BJ (cell line): ENCODE measurements at regions not wholly inside any gene's neighbourhood (a gene's known extent, or its start where the extent isn't known, plus 50 kb on each side); places are given as distances from the start of the nearest gene placed in this dataset.

Experiments used
- CTCF ChIA-PET: fragments of 350-600 bp; formaldehyde crosslinking; extraction: SDS; loops from one replicate; lab custom pipeline; 2021; ENCODE audit warnings: antibody characterized with exemption, inconsistent platforms; lab: Yijun Ruan, JAX
- POLR2A ChIA-PET: fragments of 300-600 bp; sonication (Branson Sonifier 250); formaldehyde crosslinking; extraction: SDS; loops from one replicate; lab custom pipeline; 2021; ENCODE audit warnings: antibody characterized with exemption; lab: Charles Lee
- DNase-seq: peaks from one replicate; pipeline ENCODE4 v3.0.0-alpha.2; 2011; ENCODE audit warnings: low read depth
- H3K27me3 ChIP-seq: 2 replicates; pipeline ENCODE4 v1.6.0; 2011; ENCODE audit warnings: low read length; ENCODE audit not compliant: control insufficient read depth, insufficient read depth
- H3K36me3 ChIP-seq: 2 replicates; pipeline ENCODE4 v1.5.1; 2011; ENCODE audit warnings: low read length; ENCODE audit not compliant: control insufficient read depth, insufficient read depth
- H3K4me3 ChIP-seq: 2 replicates; pipeline ENCODE4 v1.5.1; 2011; ENCODE audit warnings: low read depth, mild to moderate bottlenecking, control low read depth, low read length
- CTCF ChIP-seq: IDR thresholded peaks from 2 replicates; pipeline ENCODE4 v1.5.1; 2011; ENCODE audit warnings: low read depth, mild to moderate bottlenecking, control low read depth, inconsistent platforms, low read length, moderate library complexity; ENCODE audit not compliant: insufficient read depth

GRCh38 chr9:16930578-16930977, 60.1 kb upstream of the BNC2 start:
- Histone ChIP-seq H3K27me3 (no peaks in the 10 kb centered on the region), H3K36me3 (no peaks in the 10 kb centered on the region), H3K4me3 (no peak overlapping the region)
- CTCF ChIA-PET, result interaction anchor here (1.6 kb wide), 1 partner anchor 133 kb away, joined by 3 read pairs; no protein-coding TSS in a partner anchor
- POLR2A ChIA-PET, result no interaction called here
- DNase-seq, result no peak
- TF ChIP-seq CTCF, result no peak

DNA sequence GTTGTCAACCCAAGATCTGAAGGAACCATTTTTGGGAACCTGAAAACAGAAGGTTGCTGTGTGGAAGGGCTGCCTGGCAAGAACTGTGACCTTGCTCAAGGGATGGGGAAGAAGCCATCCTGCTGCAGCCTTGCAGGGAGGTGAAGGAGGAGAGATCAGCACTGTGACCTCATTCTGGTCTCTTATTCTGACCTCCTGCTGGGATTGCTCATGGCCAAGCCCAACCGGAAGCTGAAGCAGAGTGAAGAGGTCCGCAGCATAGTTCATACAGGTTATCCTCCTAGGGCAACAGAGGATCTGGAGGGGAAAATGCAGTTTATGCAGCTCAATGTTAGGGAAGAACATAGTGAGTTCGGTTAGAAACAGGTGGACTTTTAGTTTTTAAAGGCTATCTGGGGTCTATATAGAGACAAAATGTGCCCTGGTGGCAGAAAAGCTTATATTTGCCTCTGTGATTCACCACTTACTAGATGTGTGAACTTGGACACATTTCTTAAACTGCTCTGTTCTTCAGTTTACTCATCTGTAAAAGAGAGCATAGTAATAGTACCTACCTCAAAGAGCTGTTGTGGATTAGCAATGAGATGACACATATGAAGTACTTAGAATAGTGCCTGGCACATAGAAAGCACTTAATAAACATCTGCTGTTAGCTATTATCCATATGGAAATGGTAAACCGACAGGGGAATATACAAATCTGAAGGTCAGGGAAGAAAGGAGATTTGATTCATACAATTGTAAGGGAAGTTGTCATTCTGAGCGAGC, 57.9 kb upstream of the BNC2 start:
- Histone ChIP-seq H3K4me3 (no peak overlapping the region), H3K27me3 (no peaks in the 10 kb centered on the region), H3K36me3 (no peaks in the 10 kb centered on the region)
- no peak for DNase-seq
- POLR2A ChIA-PET, result no interaction called here
- TF ChIP-seq CTCF, result no peak
- CTCF ChIA-PET, result interaction anchor here (0.8 to 1.4 kb wide), 3 partner anchors 16 to 135 kb away, joined by 3 to 4 read pairs (median 3); no protein-coding TSS in a partner anchor

- Histone ChIP-seq H3K4me3 (no peak overlapping the region), H3K36me3 (no peaks in the 10 kb centered on the region), H3K27me3 (no peaks in the 10 kb centered on the region)
- ChIA-PET POLR2A (no interaction called here), CTCF (no interaction called here)
- DNase-seq, result peak; percentile 20
- no peak for TF ChIP-seq CTCF
These were observed 55.0 kb upstream of the BNC2 start for GRCh38 chr9:16925426-16925825.

- ChIA-PET CTCF (no interaction called here), POLR2A (no interaction called here)
- no peak for TF ChIP-seq CTCF
- no peak for DNase-seq
- H3K36me3 ChIP-seq, result no peaks in the 10 kb centered on the region
- H3K4me3 ChIP-seq, result no peak overlapping the region
- no peaks in the 10 kb centered on the region for H3K27me3 ChIP-seq
These were observed 53.9 kb upstream of the BNC2 start for GRCh38 chr9:16924311-16924915.

GRCh38 chr9:16921855-16922254, 51.4 kb upstream of the BNC2 start:
- ChIA-PET CTCF (interaction anchor here (1.1 kb wide), 1 partner anchor 1085 kb away, joined by 3 read pairs; no protein-coding TSS in a partner anchor), POLR2A (no interaction called here)
- Histone ChIP-seq H3K36me3 (no peaks in the 10 kb centered on the region), H3K27me3 (no peaks in the 10 kb centered on the region), H3K4me3 (no peak overlapping the region)
- no peak for TF ChIP-seq CTCF
- DNase-seq, result no peak
